Thyroid gland (tissue), 4 donors: ENCODE measurements at regions not wholly inside any gene's neighbourhood (a gene's known extent, or its start where the extent isn't known, plus 50 kb on each side); places are given as distances from the start of the nearest gene placed in this dataset.

Experiments used
- CTCF ChIP-seq, 6 experiments: fragments of 200-600 bp in 3 of 6; fragments of 450-650 bp in 3 of 6; sonication (generic) in 3 of 6; IDR thresholded peaks; one replicate each; pipeline ENCODE4 v1.5.1; 2016 to 2019; ENCODE audit warnings: antibody characterized with exemption in 6 of 6, mild to moderate bottlenecking in 2 of 6, inconsistent platforms in 1 of 6, moderate library complexity in 1 of 6
- POLR2A ChIP-seq, 2 donors: fragments of 450-650 bp; IDR thresholded peaks; one replicate each; pipeline ENCODE4 v1.6.1; 2017; ENCODE audit warnings: antibody characterized with exemption in 2 of 2, mild to moderate bottlenecking in 2 of 2, moderate library complexity in 1 of 2

DNA sequence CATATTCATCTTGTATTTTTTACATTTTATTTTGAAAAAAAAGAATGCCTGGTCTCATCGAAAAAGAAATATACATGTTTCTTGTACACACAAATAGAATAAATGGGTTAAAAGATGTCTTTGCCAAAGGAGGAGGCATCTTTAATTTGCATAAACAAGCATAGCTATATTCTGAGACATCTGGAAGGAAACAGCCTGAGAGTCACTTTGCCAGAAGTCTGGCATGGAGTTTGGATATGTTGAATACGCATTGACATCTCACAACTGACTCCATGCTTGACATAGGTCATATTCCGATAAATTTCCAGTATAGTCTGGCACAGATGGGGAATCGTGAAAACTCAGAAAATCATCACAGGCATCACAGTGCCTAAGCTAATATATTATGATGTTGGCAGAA is 1317.5 kb upstream of the CELF4 start:
- no peak for TF ChIP-seq CTCF (IDR thresholded peaks at IDR 0.05)
- no peak for TF ChIP-seq POLR2A (IDR thresholded peaks at IDR 0.05)
